Retinal pigment epithelial cell (primary cell): ENCODE measurements at regions not wholly inside any gene's neighbourhood (a gene's known extent, or its start where the extent isn't known, plus 50 kb on each side); places are given as distances from the start of the nearest gene placed in this dataset.

Source experiments
- DNase-seq: peaks from one replicate; pipeline ENCODE4 v3.0.0-alpha.2; 2010; ENCODE audit warnings: low read depth
- H3K4me3 ChIP-seq: 2 replicates; pipeline ENCODE4 v1.5.1; 2011; ENCODE audit warnings: mild to moderate bottlenecking, low read length, control low read depth, moderate library complexity
- TF ChIP-seq, protein P1 (sequence below): conservative IDR thresholded peaks from 2 replicates; pipeline ENCODE4 v1.5.1; 2011; ENCODE audit warnings: low read depth, low read length, control low read depth, inconsistent platforms

DNA sequence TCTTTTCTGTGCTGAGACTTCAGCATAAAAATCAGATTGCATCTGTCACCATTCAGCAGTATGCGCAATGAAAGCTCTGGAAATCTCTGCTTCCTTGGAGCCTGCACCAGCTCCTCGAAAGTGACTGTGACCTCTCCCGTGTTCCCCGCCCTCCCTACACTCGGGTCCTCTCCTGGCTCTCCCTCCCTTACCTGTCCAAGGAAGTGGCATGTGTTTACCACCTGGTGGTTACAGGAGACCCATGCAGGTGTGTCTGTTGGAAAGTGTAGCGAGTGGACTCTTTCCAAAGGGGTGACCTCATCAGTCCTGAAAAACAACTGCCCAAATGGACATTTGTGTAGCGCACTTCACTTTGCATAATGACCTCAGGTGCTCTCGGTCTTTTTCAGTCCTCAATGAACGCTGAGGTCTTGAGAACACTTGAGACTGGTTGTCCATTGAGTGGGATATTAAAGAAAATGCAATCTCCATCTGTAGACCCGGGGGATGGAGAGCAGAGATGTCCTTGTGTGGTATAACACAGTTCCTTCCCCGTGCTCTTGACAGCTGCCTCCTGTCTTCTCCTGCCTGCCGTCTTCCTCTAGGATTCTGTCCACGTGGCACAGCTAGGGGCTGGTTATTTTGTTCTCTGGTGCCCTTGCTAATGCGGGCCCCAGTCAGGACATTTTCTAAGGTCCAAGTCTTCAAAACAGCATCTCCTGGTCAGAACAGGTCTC is 133.2 kb downstream of the ACKR3 start:
- no peak for DNase-seq
- H3K4me3 ChIP-seq: no peak overlapping the region
- TF ChIP-seq, protein P1, sequence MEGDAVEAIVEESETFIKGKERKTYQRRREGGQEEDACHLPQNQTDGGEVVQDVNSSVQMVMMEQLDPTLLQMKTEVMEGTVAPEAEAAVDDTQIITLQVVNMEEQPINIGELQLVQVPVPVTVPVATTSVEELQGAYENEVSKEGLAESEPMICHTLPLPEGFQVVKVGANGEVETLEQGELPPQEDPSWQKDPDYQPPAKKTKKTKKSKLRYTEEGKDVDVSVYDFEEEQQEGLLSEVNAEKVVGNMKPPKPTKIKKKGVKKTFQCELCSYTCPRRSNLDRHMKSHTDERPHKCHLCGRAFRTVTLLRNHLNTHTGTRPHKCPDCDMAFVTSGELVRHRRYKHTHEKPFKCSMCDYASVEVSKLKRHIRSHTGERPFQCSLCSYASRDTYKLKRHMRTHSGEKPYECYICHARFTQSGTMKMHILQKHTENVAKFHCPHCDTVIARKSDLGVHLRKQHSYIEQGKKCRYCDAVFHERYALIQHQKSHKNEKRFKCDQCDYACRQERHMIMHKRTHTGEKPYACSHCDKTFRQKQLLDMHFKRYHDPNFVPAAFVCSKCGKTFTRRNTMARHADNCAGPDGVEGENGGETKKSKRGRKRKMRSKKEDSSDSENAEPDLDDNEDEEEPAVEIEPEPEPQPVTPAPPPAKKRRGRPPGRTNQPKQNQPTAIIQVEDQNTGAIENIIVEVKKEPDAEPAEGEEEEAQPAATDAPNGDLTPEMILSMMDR: no peak

DNA sequence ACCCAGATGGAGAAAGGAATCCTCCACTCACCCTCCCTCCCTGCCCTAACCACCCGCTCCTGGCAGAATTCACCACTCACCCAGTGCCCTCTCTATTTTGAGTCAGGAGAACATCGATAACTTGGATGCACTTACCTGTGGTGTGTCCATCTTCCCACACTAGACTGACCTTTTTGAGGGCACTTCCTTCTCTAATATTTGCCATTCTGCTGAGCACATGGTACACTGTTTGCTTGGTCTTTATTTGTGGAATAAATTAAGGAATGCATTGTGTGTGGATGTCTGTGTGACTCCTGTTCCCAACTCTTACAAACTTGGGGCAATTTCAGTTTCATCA is 133.7 kb downstream of the ACKR3 start:
- no peak overlapping the region for H3K4me3 ChIP-seq
- TF ChIP-seq, protein P1: no peak
- no peak for DNase-seq

DNA sequence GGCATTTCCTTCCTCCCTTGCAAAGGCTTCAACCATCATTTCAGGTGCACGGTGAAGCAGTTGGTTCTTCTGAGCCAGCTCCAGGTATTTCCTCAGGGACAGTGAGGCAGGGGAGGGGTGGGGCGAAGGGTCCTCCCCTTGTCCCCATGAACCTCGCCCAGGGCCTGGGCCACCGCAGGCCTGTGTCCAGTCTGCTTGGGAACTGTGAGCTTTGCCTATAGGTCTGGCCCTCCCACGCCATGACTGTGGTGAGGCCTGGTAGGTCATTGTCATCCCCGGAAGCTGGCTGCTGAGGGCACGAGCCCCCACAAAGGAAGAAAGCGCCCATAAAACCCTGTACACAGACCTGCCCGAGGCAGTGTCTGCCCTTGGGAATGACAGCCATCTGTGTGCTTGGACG is 134.3 kb downstream of the ACKR3 start:
- H3K4me3 ChIP-seq: no peak overlapping the region
- DNase-seq: no peak
- TF ChIP-seq, protein P1: no peak

DNA sequence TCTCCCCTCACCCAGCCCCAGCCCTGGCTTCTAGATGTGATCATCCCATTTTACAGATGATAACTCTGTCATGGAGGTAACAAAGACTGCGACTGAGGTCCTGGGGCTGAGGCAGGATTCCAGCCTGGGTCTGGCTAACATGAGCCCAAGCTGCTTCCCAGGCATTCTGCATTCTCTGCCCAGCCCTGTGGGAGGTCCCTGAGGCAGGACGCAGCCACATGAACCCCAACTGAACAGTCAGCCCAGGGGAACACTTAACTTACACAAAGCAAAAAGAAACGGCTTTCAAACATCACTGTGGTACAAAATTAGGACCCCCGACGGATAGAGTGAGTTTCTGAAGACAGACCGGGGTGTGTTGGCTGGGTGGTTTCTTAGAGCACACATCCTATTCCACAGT is 135.3 kb downstream of the ACKR3 start:
- no peak for DNase-seq
- TF ChIP-seq, protein P1: no peak
- no peak overlapping the region for H3K4me3 ChIP-seq

DNA sequence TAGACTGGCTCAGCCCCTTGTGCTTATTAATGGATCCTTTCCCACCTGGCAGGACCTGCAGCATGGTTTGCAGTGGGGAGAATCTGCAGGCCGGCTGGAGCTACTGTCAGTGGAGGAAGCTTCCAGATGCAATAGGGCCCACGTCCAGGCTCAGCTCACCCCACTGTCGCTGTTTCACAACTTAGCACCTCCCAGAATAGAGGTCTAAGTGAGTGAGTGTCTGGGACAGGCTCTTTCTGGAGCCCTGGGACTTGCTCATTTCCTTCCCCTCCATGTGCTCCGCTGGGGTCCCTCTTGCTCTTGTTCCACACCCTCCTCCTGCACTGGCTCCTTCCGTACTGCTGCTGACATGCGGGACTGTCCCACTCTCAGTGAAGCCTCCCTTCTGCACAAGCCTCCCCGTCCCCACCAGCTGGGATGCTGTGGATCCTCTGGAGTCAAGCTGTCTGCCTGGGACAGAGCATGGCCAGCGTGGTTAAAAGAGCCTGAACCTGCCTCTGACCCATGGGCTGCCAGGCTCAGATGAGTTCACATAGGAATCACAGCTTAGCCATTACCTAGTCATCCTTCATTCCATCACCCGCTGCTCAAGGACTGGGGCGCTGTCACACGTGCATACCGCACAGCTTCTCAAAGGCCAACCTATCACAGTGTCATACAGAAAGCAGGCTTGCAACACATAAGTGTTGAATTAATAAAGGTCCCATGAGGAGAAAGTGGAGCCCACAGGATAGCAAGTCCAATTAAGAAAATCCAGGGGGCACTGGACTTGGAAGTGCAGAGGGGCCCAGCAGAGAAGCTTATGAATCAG is 135.9 kb downstream of the ACKR3 start:
- no peak for DNase-seq
- TF ChIP-seq, protein P1: no peak
- no peak overlapping the region for H3K4me3 ChIP-seq

DNA sequence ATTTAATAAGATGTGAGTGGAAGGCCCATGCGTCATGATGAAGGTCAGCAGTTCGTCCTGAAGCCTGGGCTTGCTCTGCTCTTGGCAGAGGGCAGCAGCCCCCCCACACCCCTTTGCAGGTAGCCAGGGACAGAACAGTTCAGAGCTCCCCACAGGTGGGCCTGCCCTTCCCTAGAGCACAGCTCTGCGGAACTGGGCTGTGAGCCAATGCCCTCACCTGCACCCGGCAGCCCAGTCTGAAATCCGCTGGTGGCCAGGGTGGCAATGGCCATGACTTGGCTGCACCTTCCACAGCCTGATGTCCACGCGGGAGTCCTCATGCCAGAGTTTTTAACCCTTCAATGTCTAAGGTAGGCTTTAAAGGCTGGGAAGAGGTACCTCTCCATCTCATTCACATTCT is 136.7 kb downstream of the ACKR3 start:
- TF ChIP-seq, protein P1: no peak
- DNase-seq: no peak
- no peak overlapping the region for H3K4me3 ChIP-seq

DNA sequence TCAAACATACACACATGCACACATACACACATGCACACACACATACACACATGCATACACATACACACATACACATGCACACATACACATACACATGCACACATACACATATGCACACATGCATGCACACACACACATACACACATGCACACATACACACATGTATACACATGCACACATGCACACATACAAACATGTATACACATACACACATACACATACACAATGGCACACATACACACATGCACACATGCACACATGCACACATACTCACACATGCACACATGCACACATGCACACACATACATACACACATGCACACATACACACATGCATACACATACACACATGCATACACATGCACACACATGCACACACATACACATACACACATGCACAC is 137.2 kb downstream of the ACKR3 start:
- TF ChIP-seq, protein P1: no peak
- H3K4me3 ChIP-seq: no peak overlapping the region
- no peak for DNase-seq
